PC-9 (cell line): ENCODE measurements at regions not wholly inside any gene's neighbourhood (a gene's known extent, or its start where the extent isn't known, plus 50 kb on each side); places are given as distances from the start of the nearest gene placed in this dataset.

Source experiments
- BruUV-seq: library from RNA; stranded (reverse); fragments of 400-500 nt; replicated peaks from 2 replicates; lab custom pipeline; 2021; lab: Mats Ljungman, UMichigan
- CTCF ChIA-PET: fragments of 300-600 bp; sonication (Branson Sonifier 250); formaldehyde crosslinking; loops from one replicate; lab custom pipeline; 2022; ENCODE audit warnings: antibody characterized with exemption; lab: Charles Lee
- POLR2A ChIA-PET: fragments of 300-600 bp; sonication (Branson Sonifier 250); formaldehyde crosslinking; loops from one replicate; lab custom pipeline; 2022; ENCODE audit warnings: antibody characterized with exemption; ENCODE audit not compliant: unreplicated experiment; lab: Charles Lee
- DNase-seq, 2 experiments: peaks; one replicate each; pipeline versions ENCODE4 v3.0.0 to v3.0.0-alpha.2; 2015 to 2022; ENCODE audit warnings: mixed read lengths in 1 of 2
- H2AFZ ChIP-seq: fragments of 200-600 bp; sonication (generic); 2 replicates; pipeline ENCODE4 v1.8.1; 2017; ENCODE audit warnings: antibody characterized with exemption
- H3F3A ChIP-seq: fragments of 200-600 bp; sonication (generic); 2 replicates; pipeline ENCODE4 v1.8.1; 2017; ENCODE audit warnings: antibody characterized with exemption, mild to moderate bottlenecking, low read depth; ENCODE audit not compliant: insufficient read depth
- H3K27ac ChIP-seq: fragments of 200-600 bp; sonication (generic); 2 replicates; pipeline ENCODE4 v1.6.1; 2016; ENCODE audit warnings: mixed run types
- H3K27me3 ChIP-seq: fragments of 200-600 bp; sonication (generic); 2 replicates; pipeline ENCODE4 v1.6.1; 2016; ENCODE audit warnings: low read depth, mixed run types; ENCODE audit not compliant: insufficient read depth
- H3K36me3 ChIP-seq: fragments of 200-600 bp; sonication (generic); 2 replicates; pipeline ENCODE4 v1.6.1; 2016; ENCODE audit warnings: low read depth, mixed run types
- H3K4me1 ChIP-seq: fragments of 200-600 bp; sonication (generic); replicated peaks from 2 replicates; pipeline ENCODE4 v1.6.1; 2016; ENCODE audit warnings: mixed run types; ENCODE audit not compliant: insufficient read depth
- H3K4me2 ChIP-seq: fragments of 200-600 bp; sonication (generic); 2 replicates; pipeline ENCODE4 v1.6.1; 2017; ENCODE audit warnings: mixed run types
- H3K4me3 ChIP-seq: fragments of 200-600 bp; sonication (generic); 2 replicates; pipeline ENCODE4 v1.6.1; 2016; ENCODE audit warnings: mixed run types
- H3K79me2 ChIP-seq: fragments of 200-600 bp; sonication (generic); 2 replicates; pipeline ENCODE4 v1.6.1; 2017; ENCODE audit warnings: low read depth, mixed run types
- H3K9me2 ChIP-seq: fragments of 200-600 bp; sonication (generic); 2 replicates; pipeline ENCODE4 v1.8.1; 2017; ENCODE audit warnings: mild to moderate bottlenecking; ENCODE audit not compliant: insufficient read depth
- H3K9me3 ChIP-seq: fragments of 200-600 bp; sonication (generic); 2 replicates; pipeline ENCODE4 v1.8.1; 2016; ENCODE audit warnings: low read depth; ENCODE audit not compliant: insufficient read depth
- H4K20me1 ChIP-seq: fragments of 200-600 bp; sonication (generic); 2 replicates; pipeline ENCODE4 v1.8.1; 2017; ENCODE audit not compliant: insufficient read depth
- CTCF ChIP-seq: fragments of 200-600 bp; sonication (generic); conservative IDR thresholded peaks from 2 replicates; pipeline ENCODE4 v1.6.1; 2017; ENCODE audit warnings: mixed run types, antibody characterized with exemption, mild to moderate bottlenecking, moderate library complexity
- EZH2 ChIP-seq: fragments of 200-600 bp; sonication (generic); IDR thresholded peaks from 2 replicates; pipeline ENCODE4 v1.8.0; 2017; ENCODE audit warnings: antibody characterized with exemption, low read depth
- intact Hi-C: fragments of 100-400 bp; cut with micrococcal nuclease; formaldehyde crosslinking; loops from one replicate; pipeline ENCODE4 v1.10.0; 2022; ENCODE audit not compliant: unreplicated experiment

- Histone ChIP-seq H3K27ac (no peak overlapping the region), H3K9me3 (no peaks in the 10 kb centered on the region), H3K79me2 (no peaks in the 10 kb centered on the region), H3K4me2 (no peak overlapping the region), H3K4me3 (no peak overlapping the region), H3K27me3 (peaks cover 38% of the 10 kb centered on the region), H2AFZ (no peak overlapping the region), H3K4me1 (no peaks in the 10 kb centered on the region), H3K36me3 (no peaks in the 10 kb centered on the region), H4K20me1 (no peaks in the 10 kb centered on the region), H3F3A (no peaks in the 10 kb centered on the region), H3K9me2 (no peaks in the 10 kb centered on the region)
- POLR2A ChIA-PET, result no interaction called here
- intact Hi-C loops, result no loop called here
- TF ChIP-seq EZH2, result no peak
- TF ChIP-seq CTCF, result no peak
- CTCF ChIA-PET, result no interaction called here
- DNase-seq, result no peak
- no TSS peak for BruUV-seq
Observed at GRCh38 chrX:137233478-137233877, 199.7 kb upstream of the GPR101 start.

GRCh38 chrX:137227151-137227550 lies 193.4 kb upstream of the GPR101 start:
- Histone ChIP-seq H3K9me2 (no peaks in the 10 kb centered on the region), H3K27ac (no peak overlapping the region), H2AFZ (no peak overlapping the region), H3K4me1 (no peaks in the 10 kb centered on the region), H4K20me1 (no peaks in the 10 kb centered on the region), H3K4me2 (no peak overlapping the region), H3K27me3 (0 out of 2 replicates have a peak, but pooled peaks cover 3% of the 10 kb centered on the region), H3K4me3 (no peak overlapping the region), H3K9me3 (no peaks in the 10 kb centered on the region), H3K79me2 (no peaks in the 10 kb centered on the region), H3F3A (no peaks in the 10 kb centered on the region), H3K36me3 (no peaks in the 10 kb centered on the region)
- intact Hi-C loops, result no loop called here
- CTCF ChIA-PET, result no interaction called here
- POLR2A ChIA-PET, result no interaction called here
- DNase-seq, result no peak
- no TSS peak for BruUV-seq
- no peak for TF ChIP-seq CTCF
- TF ChIP-seq EZH2, result no peak

- no peaks in the 10 kb centered on the region for H3F3A ChIP-seq
- POLR2A ChIA-PET, result no interaction called here
- no peak overlapping the region for H3K4me2 ChIP-seq
- no peaks in the 10 kb centered on the region for H3K9me3 ChIP-seq
- TF ChIP-seq CTCF (no peak), EZH2 (no peak)
- no peaks in the 10 kb centered on the region for H4K20me1 ChIP-seq
- intact Hi-C loops, result no loop called here
- no peak overlapping the region for H3K4me3 ChIP-seq
- H2AFZ ChIP-seq, result no peak overlapping the region
- BruUV-seq, result no TSS peak
- no peaks in the 10 kb centered on the region for H3K9me2 ChIP-seq
- peaks cover 6% of the 10 kb centered on the region; the same call in 1 of the 2 replicates for H3K27me3 ChIP-seq
- DNase-seq, result no peak
- H3K79me2 ChIP-seq, result no peaks in the 10 kb centered on the region
- no peaks in the 10 kb centered on the region for H3K4me1 ChIP-seq
- CTCF ChIA-PET, result no interaction called here
- no peak overlapping the region for H3K27ac ChIP-seq
- H3K36me3 ChIP-seq, result no peaks in the 10 kb centered on the region
Observed at GRCh38 chrX:137215467-137215866, 181.7 kb upstream of the GPR101 start.
